ENCODE measurements at regions not wholly inside any gene's neighbourhood (a gene's known extent, or its start where the extent isn't known, plus 50 kb on each side); places are given as distances from the start of the nearest gene placed in this dataset.

GRCh38 chr3:106182950-106183511 lies 314.2 kb upstream of the CBLB start:
- WGBS, 2 donors = 58 to 74% methylated on average over 5 of the region's 5 CpGs
- intact Hi-C loops (cut with DNase I) = no loop called here

GRCh38 chr3:106183762-106184391 lies 315.1 kb upstream of the CBLB start:
- ATAC-seq (no peak), DNase-seq (no peak)
- H3K4me3 ChIP-seq = no peak overlapping the region
- no peaks in the 10 kb centered on the region for H3K36me3 ChIP-seq (replicated peaks in 1 of 2; ENCODE audit: insufficient read depth in 1 of 2, low read depth in 2 of 2)
- no peaks in the 10 kb centered on the region for H3K4me1 ChIP-seq
- WGBS, 2 donors = 36 to 61% methylated on average over 1 of the region's 1 CpG
- H3K9me3 ChIP-seq = no peaks in the 10 kb centered on the region
- H3K27me3 ChIP-seq = no peaks in the 10 kb centered on the region
- intact Hi-C loops (cut with DNase I) = no loop called here
- TF ChIP-seq POLR2A (IDR thresholded peaks at IDR 0.05) = no peak
- no peak for TF ChIP-seq CTCF (IDR thresholded peaks at IDR 0.05)
- no peak overlapping the region for H3K27ac ChIP-seq

More at GRCh38 chr3:106182950-106183511, 314.2 kb upstream of the CBLB start:
- H3K9me3 ChIP-seq = no peaks in the 10 kb centered on the region
- H3K4me1 ChIP-seq = no peaks in the 10 kb centered on the region
- TF ChIP-seq CTCF (IDR thresholded peaks at IDR 0.05) = no peak
- no peak for TF ChIP-seq POLR2A (IDR thresholded peaks at IDR 0.05)
- ATAC-seq (no peak), DNase-seq (no peak)
- H3K36me3 ChIP-seq (replicated peaks in 1 of 2; ENCODE audit: insufficient read depth in 1 of 2, low read depth in 2 of 2) = no peaks in the 10 kb centered on the region
- H3K27ac ChIP-seq = no peak overlapping the region
- no peaks in the 10 kb centered on the region for H3K27me3 ChIP-seq
- H3K4me3 ChIP-seq = no peak overlapping the region

- WGBS, 2 donors = 63 to 65% methylated on average over 4 of the region's 4 CpGs
- TF ChIP-seq POLR2A (IDR thresholded peaks at IDR 0.05) = no peak
- no peak for TF ChIP-seq CTCF (IDR thresholded peaks at IDR 0.05)
- Histone ChIP-seq H3K4me3 (no peak overlapping the region), H3K27ac (no peak overlapping the region), H3K36me3 (replicated peaks in 1 of 2; ENCODE audit: insufficient read depth in 1 of 2, low read depth in 2 of 2) (no peaks in the 10 kb centered on the region), H3K27me3 (no peaks in the 10 kb centered on the region), H3K4me1 (no peaks in the 10 kb centered on the region), H3K9me3 (no peaks in the 10 kb centered on the region)
- DNase-seq (no peak), ATAC-seq (no peak)
- intact Hi-C loops (cut with DNase I) = no loop called here
Measured at GRCh38 chr3:106184540-106185457, 316.0 kb upstream of the CBLB start.

- TF ChIP-seq CTCF (IDR thresholded peaks at IDR 0.05) (no peak), POLR2A (IDR thresholded peaks at IDR 0.05) (no peak)
Measured at GRCh38 chr3:106185949-106186348, 317.1 kb upstream of the CBLB start.

More at GRCh38 chr3:106185949-106186348, 317.1 kb upstream of the CBLB start:
- H3K36me3 ChIP-seq (replicated peaks in 1 of 2; ENCODE audit: insufficient read depth in 1 of 2, low read depth in 2 of 2) = no peaks in the 10 kb centered on the region
- no peak for ATAC-seq
- H3K4me1 ChIP-seq = no peaks in the 10 kb centered on the region
- H3K27ac ChIP-seq = no peak overlapping the region
- no peak overlapping the region for H3K4me3 ChIP-seq
- WGBS, 2 donors = 48 to 50% methylated on average over 2 of the region's 2 CpGs
- no peaks in the 10 kb centered on the region for H3K27me3 ChIP-seq
- intact Hi-C loops (cut with DNase I) = no loop called here
- H3K9me3 ChIP-seq = no peaks in the 10 kb centered on the region
- no peak for DNase-seq

Data from body of pancreas (tissue), 4 donors.